ENCODE measurements at regions not wholly inside any gene's neighbourhood (a gene's known extent, or its start where the extent isn't known, plus 50 kb on each side); places are given as distances from the start of the nearest gene placed in this dataset.

DNA sequence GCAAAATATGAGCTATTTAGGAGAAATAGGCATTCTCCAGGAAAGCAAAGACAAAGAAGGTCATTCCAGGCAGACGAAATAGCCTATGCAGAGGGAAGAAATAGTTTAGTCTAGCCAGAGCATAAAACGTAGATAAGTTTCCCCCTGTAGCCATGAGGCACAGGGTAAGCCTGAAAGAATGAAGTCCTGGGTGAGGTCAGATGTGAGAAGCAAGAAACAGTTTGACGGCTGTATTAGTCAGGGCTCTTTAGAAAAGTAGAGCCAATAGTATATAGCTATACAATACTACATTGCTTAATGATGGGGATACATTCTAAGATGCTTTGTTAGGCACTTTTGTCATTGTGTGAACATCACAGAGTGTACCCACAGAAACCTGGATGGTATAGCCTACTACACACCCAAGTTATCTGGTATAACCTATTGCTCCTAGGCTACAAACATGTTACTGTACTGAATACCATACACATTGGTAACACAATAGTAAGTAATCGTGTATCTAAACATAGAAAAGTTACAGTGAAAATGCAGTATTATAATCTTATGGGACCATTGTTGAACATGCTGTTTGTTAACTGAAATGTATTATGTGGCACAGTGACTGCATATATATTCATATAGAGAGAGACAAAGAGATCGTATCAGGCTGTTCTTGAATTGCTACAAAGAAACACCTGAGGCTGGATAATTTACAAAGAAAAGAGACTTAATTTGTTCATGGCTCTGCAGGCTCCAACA is 59.3 kb upstream of the WDFY2 start (continued):
- TF ChIP-seq, protein P1, sequence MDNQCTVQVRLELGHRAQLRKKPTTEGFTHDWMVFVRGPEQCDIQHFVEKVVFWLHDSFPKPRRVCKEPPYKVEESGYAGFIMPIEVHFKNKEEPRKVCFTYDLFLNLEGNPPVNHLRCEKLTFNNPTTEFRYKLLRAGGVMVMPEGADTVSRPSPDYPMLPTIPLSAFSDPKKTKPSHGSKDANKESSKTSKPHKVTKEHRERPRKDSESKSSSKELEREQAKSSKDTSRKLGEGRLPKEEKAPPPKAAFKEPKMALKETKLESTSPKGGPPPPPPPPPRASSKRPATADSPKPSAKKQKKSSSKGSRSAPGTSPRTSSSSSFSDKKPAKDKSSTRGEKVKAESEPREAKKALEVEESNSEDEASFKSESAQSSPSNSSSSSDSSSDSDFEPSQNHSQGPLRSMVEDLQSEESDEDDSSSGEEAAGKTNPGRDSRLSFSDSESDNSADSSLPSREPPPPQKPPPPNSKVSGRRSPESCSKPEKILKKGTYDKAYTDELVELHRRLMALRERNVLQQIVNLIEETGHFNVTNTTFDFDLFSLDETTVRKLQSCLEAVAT (IDR thresholded peaks at IDR 0.05), result no peak

DNA sequence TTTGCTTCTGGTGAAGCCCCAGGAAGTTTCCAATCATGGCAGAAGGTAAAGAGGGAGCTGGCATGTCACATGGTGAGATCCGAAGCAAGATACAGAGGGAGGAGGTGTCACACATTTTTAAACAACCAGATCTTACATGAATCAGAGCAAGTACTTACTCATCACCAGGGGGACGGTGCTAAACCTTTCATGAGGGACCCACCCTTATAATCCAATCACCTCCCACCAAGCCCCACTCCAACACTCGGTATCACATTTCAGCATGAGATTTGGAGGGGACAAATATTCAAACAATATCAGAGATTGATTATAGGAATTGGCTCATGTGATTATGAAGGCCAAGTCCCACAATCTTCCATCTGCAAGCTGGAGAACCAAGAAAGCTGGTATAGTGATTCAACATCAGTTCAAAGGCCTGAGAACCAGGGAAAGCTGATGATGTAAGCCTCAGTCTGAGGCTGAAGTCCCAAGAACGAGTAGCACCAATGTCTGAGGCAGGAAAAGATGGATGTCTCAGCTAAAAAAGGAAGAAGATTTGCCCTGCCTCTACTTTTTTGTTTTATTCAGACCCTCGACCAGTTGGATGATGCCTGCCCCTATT is 58.6 kb upstream of the WDFY2 start:
- H3K27me3 ChIP-seq (replicated peaks in 1 of 2; ENCODE audit: control insufficient read depth in 2 of 2, insufficient read depth in 2 of 2, low read length in 1 of 2), result no peaks in the 10 kb centered on the region
- CTCF ChIA-PET, result interaction anchor here (1.4 kb wide), 1 partner anchor 9 kb away, joined by 4 read pairs; no protein-coding TSS in a partner anchor
- WGBS (ENCODE audit: insufficient coverage, insufficient replicate concordance, low lambda C conversion rate, missing lambda C conversion rate), result 31% methylated on average over 5 of the region's 5 CpGs
- POLR2A ChIA-PET, result no interaction called here
- FAIRE-seq, result no peak
- H3K4me2 ChIP-seq (ENCODE audit: control insufficient read depth, insufficient read depth), result no peak overlapping the region
- no peaks in the 10 kb centered on the region for H4K20me1 ChIP-seq (ENCODE audit: control insufficient read depth, insufficient read depth)
- DNase-seq (ENCODE audit: low read depth, low spot score), result no peak
- H3K9me3 ChIP-seq (replicated peaks; ENCODE audit: control insufficient read depth, insufficient read depth, low read length), result no peaks in the 10 kb centered on the region
- H3K36me3 ChIP-seq (ENCODE audit: control insufficient read depth in 2 of 2, insufficient read depth in 2 of 2, low read length in 1 of 2), result no peaks in the 10 kb centered on the region
- intact Hi-C loops (cut with micrococcal nuclease; ENCODE audit: unreplicated experiment), result no loop called here
- no peaks in the 10 kb centered on the region for H3K79me2 ChIP-seq (ENCODE audit: control insufficient read depth, insufficient read depth, low read length)
- H3K27ac ChIP-seq (ENCODE audit: control insufficient read depth, insufficient read depth), result no peak overlapping the region
- in situ Hi-C loops (cut with MboI), result no loop called here
- 0 out of 2 replicates have a peak, but pooled peaks cover 3% of the 10 kb centered on the region for H3K4me1 ChIP-seq (ENCODE audit: control insufficient read depth, insufficient read depth, low read length)
- no peak for ATAC-seq
- no peak overlapping the region for H3K9ac ChIP-seq (ENCODE audit: control insufficient read depth, insufficient read depth, low read length)
- no peak overlapping the region for H3K4me3 ChIP-seq
- H2AFZ ChIP-seq (ENCODE audit: control insufficient read depth, low read depth, low read length), result no peak overlapping the region
- no TSS peak for BruUV-seq (replicated peaks)
- RAD21 ChIA-PET (ENCODE audit: unreplicated experiment), result no interaction called here
- SMC1A ChIA-PET (ENCODE audit: uncharacterized antibody, unreplicated experiment), result interaction anchor here (0.8 to 2.1 kb wide), 4 partner anchors 11 to 196 kb away, joined by 3 to 4 read pairs (median 3); no protein-coding TSS in a partner anchor
- TF ChIP-seq RFX5 (IDR thresholded peaks at IDR 0.05; ENCODE audit: low read depth, low read length) (no peak), POLR2AphosphoS5 (IDR thresholded peaks at IDR 0.05; ENCODE audit: low read length) (no peak), NR2C1 (IDR thresholded peaks at IDR 0.05) (no peak), NFYB (IDR thresholded peaks at IDR 0.05; ENCODE audit: insufficient read depth, low read depth, low read length) (no peak), RELA (IDR thresholded peaks at IDR 0.05; ENCODE audit: borderline replicate concordance, partially characterized antibody) (no peak), NR2F1 (conservative IDR thresholded peaks at IDR 0.05) (no peak), GATAD2B (conservative IDR thresholded peaks at IDR 0.05; ENCODE audit: low read depth) (no peak)
- TF ChIP-seq, protein P2, sequence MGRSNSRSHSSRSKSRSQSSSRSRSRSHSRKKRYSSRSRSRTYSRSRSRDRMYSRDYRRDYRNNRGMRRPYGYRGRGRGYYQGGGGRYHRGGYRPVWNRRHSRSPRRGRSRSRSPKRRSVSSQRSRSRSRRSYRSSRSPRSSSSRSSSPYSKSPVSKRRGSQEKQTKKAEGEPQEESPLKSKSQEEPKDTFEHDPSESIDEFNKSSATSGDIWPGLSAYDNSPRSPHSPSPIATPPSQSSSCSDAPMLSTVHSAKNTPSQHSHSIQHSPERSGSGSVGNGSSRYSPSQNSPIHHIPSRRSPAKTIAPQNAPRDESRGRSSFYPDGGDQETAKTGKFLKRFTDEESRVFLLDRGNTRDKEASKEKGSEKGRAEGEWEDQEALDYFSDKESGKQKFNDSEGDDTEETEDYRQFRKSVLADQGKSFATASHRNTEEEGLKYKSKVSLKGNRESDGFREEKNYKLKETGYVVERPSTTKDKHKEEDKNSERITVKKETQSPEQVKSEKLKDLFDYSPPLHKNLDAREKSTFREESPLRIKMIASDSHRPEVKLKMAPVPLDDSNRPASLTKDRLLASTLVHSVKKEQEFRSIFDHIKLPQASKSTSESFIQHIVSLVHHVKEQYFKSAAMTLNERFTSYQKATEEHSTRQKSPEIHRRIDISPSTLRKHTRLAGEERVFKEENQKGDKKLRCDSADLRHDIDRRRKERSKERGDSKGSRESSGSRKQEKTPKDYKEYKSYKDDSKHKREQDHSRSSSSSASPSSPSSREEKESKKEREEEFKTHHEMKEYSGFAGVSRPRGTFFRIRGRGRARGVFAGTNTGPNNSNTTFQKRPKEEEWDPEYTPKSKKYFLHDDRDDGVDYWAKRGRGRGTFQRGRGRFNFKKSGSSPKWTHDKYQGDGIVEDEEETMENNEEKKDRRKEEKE (IDR thresholded peaks at IDR 0.05), result no peak
- TF ChIP-seq, protein P3, sequence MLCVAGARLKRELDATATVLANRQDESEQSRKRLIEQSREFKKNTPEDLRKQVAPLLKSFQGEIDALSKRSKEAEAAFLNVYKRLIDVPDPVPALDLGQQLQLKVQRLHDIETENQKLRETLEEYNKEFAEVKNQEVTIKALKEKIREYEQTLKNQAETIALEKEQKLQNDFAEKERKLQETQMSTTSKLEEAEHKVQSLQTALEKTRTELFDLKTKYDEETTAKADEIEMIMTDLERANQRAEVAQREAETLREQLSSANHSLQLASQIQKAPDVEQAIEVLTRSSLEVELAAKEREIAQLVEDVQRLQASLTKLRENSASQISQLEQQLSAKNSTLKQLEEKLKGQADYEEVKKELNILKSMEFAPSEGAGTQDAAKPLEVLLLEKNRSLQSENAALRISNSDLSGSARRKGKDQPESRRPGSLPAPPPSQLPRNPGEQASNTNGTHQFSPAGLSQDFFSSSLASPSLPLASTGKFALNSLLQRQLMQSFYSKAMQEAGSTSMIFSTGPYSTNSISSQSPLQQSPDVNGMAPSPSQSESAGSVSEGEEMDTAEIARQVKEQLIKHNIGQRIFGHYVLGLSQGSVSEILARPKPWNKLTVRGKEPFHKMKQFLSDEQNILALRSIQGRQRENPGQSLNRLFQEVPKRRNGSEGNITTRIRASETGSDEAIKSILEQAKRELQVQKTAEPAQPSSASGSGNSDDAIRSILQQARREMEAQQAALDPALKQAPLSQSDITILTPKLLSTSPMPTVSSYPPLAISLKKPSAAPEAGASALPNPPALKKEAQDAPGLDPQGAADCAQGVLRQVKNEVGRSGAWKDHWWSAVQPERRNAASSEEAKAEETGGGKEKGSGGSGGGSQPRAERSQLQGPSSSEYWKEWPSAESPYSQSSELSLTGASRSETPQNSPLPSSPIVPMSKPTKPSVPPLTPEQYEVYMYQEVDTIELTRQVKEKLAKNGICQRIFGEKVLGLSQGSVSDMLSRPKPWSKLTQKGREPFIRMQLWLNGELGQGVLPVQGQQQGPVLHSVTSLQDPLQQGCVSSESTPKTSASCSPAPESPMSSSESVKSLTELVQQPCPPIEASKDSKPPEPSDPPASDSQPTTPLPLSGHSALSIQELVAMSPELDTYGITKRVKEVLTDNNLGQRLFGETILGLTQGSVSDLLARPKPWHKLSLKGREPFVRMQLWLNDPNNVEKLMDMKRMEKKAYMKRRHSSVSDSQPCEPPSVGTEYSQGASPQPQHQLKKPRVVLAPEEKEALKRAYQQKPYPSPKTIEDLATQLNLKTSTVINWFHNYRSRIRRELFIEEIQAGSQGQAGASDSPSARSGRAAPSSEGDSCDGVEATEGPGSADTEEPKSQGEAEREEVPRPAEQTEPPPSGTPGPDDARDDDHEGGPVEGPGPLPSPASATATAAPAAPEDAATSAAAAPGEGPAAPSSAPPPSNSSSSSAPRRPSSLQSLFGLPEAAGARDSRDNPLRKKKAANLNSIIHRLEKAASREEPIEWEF (IDR thresholded peaks at IDR 0.05; ENCODE audit: insufficient replicate concordance, low read depth, low read length), result no peak

Measured in GM12878 (cell line).